Loucy (cell line): ENCODE measurements at regions not wholly inside any gene's neighbourhood (a gene's known extent, or its start where the extent isn't known, plus 50 kb on each side); places are given as distances from the start of the nearest gene placed in this dataset.

ENCODE experiments used
- EZH2phosphoT487 ChIP-seq: fragments of 200-600 bp; IDR thresholded peaks from 2 replicates; pipeline ENCODE4 v1.6.1; 2018; ENCODE audit warnings: antibody characterized with exemption, mild to moderate bottlenecking, moderate library complexity, borderline replicate concordance
- TF ChIP-seq, protein P1 (sequence below): fragments of 200-600 bp; sonication (generic); conservative IDR thresholded peaks from 2 replicates; pipeline ENCODE4 v1.5.1; 2014; ENCODE audit warnings: mild to moderate bottlenecking, antibody characterized with exemption, low read length

DNA sequence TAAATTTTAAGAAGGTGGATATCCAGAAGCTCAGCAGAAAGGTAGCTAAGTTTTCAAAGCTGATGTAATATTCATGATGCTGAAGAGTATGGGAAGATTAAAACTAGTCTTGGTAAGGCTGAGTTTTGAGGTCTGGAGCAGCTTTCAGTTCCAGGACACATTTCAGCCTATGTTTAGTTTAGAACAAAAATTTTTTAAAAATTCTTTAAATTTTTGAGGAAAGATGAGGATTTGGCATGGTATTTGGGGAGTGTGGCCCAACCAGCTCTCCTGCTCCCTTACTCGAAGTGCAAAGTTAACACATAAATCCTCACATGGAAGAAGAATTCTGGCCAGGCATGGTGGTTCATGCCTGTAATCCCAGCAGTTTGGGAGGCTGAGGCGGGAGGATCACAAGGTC lies 1039.1 kb downstream of the NAALADL2 start:
- TF ChIP-seq, protein P1, sequence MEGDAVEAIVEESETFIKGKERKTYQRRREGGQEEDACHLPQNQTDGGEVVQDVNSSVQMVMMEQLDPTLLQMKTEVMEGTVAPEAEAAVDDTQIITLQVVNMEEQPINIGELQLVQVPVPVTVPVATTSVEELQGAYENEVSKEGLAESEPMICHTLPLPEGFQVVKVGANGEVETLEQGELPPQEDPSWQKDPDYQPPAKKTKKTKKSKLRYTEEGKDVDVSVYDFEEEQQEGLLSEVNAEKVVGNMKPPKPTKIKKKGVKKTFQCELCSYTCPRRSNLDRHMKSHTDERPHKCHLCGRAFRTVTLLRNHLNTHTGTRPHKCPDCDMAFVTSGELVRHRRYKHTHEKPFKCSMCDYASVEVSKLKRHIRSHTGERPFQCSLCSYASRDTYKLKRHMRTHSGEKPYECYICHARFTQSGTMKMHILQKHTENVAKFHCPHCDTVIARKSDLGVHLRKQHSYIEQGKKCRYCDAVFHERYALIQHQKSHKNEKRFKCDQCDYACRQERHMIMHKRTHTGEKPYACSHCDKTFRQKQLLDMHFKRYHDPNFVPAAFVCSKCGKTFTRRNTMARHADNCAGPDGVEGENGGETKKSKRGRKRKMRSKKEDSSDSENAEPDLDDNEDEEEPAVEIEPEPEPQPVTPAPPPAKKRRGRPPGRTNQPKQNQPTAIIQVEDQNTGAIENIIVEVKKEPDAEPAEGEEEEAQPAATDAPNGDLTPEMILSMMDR = no peak
- TF ChIP-seq EZH2phosphoT487 = no peak
